ENCODE measurements at regions not wholly inside any gene's neighbourhood (a gene's known extent, or its start where the extent isn't known, plus 50 kb on each side); places are given as distances from the start of the nearest gene placed in this dataset.

GRCh38 chr10:130531312-130531711, 395.1 kb downstream of the GLRX3 start:
- Histone ChIP-seq H3K36me3 (ENCODE audit: control insufficient read depth in 2 of 2, extremely low read depth in 1 of 2, insufficient read depth in 2 of 2, low read length in 2 of 2) (no peaks in the 10 kb centered on the region), H3K79me2 (ENCODE audit: control insufficient read depth, insufficient read depth, low read length) (no peaks in the 10 kb centered on the region), H3K9me1 (ENCODE audit: control insufficient read depth, extremely low read depth, insufficient read depth, low read length) (no peaks in the 10 kb centered on the region), H2AFZ (ENCODE audit: control insufficient read depth, low read length) (no peak overlapping the region), H3K9me3 (ENCODE audit: control insufficient read depth, low read depth, low read length) (peaks cover 2% of the 10 kb centered on the region), H3K27me3 (ENCODE audit: control insufficient read depth, extremely low read depth, insufficient read depth, low read length) (no peaks in the 10 kb centered on the region), H3K4me3 (ENCODE audit: control insufficient read depth in 2 of 3, extremely low read depth in 1 of 3, insufficient read depth in 2 of 3, low read depth in 1 of 3, low read length in 3 of 3) (no peak overlapping the region), H3K27ac (ENCODE audit: control insufficient read depth, insufficient read depth, low read length) (no peak overlapping the region), H4K20me1 (ENCODE audit: control insufficient read depth, extremely low read depth, insufficient read depth, low read length) (no peaks in the 10 kb centered on the region), H3K4me1 (ENCODE audit: control insufficient read depth, extremely low read depth, insufficient read depth, low read length) (no peaks in the 10 kb centered on the region), H3K9ac (ENCODE audit: control insufficient read depth, extremely low read depth, insufficient read depth, low read length) (no peak overlapping the region), H3K4me2 (ENCODE audit: control insufficient read depth, extremely low read depth, insufficient read depth, low read depth, low read length) (no peak overlapping the region)
- DNase-seq (ENCODE audit: low read depth, low spot score) (no peak), FAIRE-seq (no peak)
- no peak for TF ChIP-seq EZH2 (IDR thresholded peaks at IDR 0.05; ENCODE audit: low read length)
- TF ChIP-seq CTCF (optimal IDR thresholded peaks at IDR 0.05 in 1 of 3, IDR thresholded peaks at IDR 0.05 in 1 of 3, conservative IDR thresholded peaks at IDR 0.05 in 1 of 3; ENCODE audit: extremely low read depth in 1 of 3, insufficient read depth in 2 of 3, low read length in 3 of 3): no peak
- dilution Hi-C loops (cut with MboI; ENCODE audit: extremely low pct_ligation_motif_present, low sequenced_read_pairs): no loop called here

- no peak overlapping the region for H3K27ac ChIP-seq (ENCODE audit: control insufficient read depth, insufficient read depth, low read length)
- no peaks in the 10 kb centered on the region for H3K27me3 ChIP-seq (ENCODE audit: control insufficient read depth, extremely low read depth, insufficient read depth, low read length)
- no peak overlapping the region for H3K4me2 ChIP-seq (ENCODE audit: control insufficient read depth, extremely low read depth, insufficient read depth, low read depth, low read length)
- H3K9me3 ChIP-seq (ENCODE audit: control insufficient read depth, low read depth, low read length): peaks cover 5% of the 10 kb centered on the region
- H3K79me2 ChIP-seq (ENCODE audit: control insufficient read depth, insufficient read depth, low read length): no peaks in the 10 kb centered on the region
- H4K20me1 ChIP-seq (ENCODE audit: control insufficient read depth, extremely low read depth, insufficient read depth, low read length): no peaks in the 10 kb centered on the region
- DNase-seq (ENCODE audit: low read depth, low spot score) (no peak), FAIRE-seq (no peak)
- H3K4me3 ChIP-seq (ENCODE audit: control insufficient read depth in 2 of 3, extremely low read depth in 1 of 3, insufficient read depth in 2 of 3, low read depth in 1 of 3, low read length in 3 of 3): no peak overlapping the region
- H3K4me1 ChIP-seq (ENCODE audit: control insufficient read depth, extremely low read depth, insufficient read depth, low read length): no peaks in the 10 kb centered on the region
- H3K36me3 ChIP-seq (ENCODE audit: control insufficient read depth in 2 of 2, extremely low read depth in 1 of 2, insufficient read depth in 2 of 2, low read length in 2 of 2): no peaks in the 10 kb centered on the region
- H3K9ac ChIP-seq (ENCODE audit: control insufficient read depth, extremely low read depth, insufficient read depth, low read length): no peak overlapping the region
- dilution Hi-C loops (cut with MboI; ENCODE audit: extremely low pct_ligation_motif_present, low sequenced_read_pairs): no loop called here
- no peak overlapping the region for H2AFZ ChIP-seq (ENCODE audit: control insufficient read depth, low read length)
- TF ChIP-seq EZH2 (IDR thresholded peaks at IDR 0.05; ENCODE audit: low read length) (no peak), CTCF (optimal IDR thresholded peaks at IDR 0.05 in 1 of 3, IDR thresholded peaks at IDR 0.05 in 1 of 3, conservative IDR thresholded peaks at IDR 0.05 in 1 of 3; ENCODE audit: extremely low read depth in 1 of 3, insufficient read depth in 2 of 3, low read length in 3 of 3) (no peak)
- no peaks in the 10 kb centered on the region for H3K9me1 ChIP-seq (ENCODE audit: control insufficient read depth, extremely low read depth, insufficient read depth, low read length)
Measured at GRCh38 chr10:130541090-130541489, 404.9 kb downstream of the GLRX3 start.
